Hippocampal formation (tissue), 2 donors: ENCODE measurements at regions not wholly inside any gene's neighbourhood (a gene's known extent, or its start where the extent isn't known, plus 50 kb on each side); places are given as distances from the start of the nearest gene placed in this dataset.

Source experiments
- DNase-seq, 2 donors: peaks; one replicate each; lab custom pipeline; 2025; lab: John Stamatoyannopoulos, UW

DNA sequence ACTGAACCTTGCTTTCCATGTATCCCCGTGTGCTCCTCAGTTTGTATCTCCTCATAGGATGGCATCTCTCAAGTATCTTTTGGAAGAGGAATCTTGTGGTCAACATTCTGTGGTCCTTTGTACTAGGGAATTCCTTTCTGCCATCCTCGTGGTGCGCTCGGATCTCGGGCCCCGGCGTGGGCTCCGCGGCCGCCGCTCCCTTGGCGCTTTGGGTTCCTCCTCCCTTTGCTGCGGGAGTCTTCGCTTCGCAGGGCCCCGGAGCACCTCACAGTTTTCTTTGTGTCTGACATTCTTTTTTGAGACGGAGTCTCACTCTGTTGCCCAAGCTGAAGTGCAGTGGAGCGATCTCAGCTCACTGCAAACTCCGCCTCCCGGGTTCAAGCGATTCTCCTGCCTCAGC, 264.7 kb downstream of the IRS2 start:
- no peak for DNase-seq

DNA sequence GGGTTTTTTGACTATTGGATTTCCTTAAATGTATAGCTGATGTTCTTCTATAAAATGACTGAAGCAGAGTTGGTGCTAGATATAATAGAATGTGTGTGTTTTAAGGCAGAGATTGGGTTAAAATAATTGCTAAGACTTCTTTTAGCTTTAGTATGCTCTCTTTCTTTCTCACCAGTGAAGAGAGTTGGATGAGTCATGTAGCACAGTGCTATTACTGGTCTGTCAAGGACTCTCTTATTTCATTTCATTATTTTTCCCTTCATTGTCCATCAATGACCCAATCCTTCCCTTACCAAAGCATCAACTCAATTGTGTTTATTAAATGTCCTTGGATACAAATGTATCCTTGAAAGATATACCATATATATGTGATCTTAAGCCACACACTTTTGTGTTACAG, 268.9 kb downstream of the IRS2 start:
- no peak for DNase-seq

DNA sequence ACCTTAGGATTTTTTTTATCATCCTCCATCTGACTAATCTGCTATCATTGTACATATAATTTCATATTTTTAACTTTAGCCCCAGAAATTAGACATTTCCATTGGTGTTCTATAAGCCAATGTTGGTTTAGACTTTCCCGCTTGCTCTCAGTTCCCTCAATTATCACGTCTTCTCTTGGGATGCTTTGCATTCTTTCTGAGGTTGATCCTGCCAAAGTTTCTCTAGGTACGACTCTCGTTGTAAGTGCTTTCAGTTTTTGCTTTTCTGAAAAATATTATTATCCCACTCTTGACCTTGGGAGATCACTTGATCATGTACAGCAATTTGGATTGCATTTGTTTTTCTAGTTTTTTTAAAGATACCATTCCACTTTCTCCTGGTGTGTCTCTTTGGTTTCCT, 270.2 kb downstream of the IRS2 start:
- no peak for DNase-seq

DNA sequence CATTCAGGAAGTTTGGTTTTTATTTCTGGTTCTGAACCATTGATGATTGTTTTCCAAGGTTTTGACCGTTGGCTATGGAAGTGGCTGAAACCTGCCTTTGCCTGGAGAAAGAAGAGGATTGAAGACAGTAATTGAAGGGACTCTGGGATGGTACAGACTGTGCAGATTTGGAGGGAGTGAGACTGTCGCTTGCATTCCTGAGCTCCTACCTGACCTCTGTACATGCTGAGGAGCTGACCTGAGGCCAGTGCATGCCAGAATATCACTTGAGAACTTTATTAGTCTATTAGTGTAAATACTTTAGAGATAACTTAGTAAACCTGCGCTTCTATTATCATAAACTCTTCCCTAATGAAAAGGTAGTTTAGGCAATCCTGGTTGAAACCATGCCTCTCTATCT, 276.4 kb downstream of the IRS2 start:
- no peak for DNase-seq

DNA sequence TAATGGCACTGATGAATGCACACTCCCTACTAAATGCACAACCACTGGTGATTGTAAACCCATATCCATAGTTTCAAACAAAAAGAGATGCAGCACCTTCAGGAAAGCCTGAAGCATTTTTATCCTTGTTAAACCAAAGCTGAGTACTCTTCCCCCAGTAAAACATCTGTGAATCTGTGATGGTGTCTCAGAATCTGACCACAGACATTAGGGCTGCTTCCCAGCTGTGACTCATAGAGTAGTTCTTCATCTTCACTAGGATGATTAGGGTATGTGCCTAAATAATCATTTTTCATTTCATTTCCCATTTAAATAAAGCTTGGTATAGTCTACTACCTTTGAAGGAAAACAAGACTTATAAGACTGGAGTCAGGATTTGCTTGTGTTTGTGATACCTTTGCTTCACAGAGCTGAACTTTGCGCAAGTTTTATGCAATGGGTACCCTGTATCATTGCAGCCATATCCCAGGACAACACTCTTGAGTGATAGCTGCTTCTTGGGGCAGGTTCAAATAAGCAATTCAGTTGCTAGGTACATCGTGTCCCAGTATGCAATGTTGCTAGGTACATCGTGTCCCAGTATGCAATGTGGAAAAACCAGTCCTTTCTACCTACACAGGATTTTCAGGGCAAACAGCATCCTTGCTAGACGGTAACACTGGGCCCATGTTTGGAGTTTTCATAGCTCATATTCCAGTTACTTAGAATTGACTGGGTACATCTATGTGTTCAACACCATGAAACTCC, 277.1 kb downstream of the IRS2 start:
- DNase-seq: no peak

DNA sequence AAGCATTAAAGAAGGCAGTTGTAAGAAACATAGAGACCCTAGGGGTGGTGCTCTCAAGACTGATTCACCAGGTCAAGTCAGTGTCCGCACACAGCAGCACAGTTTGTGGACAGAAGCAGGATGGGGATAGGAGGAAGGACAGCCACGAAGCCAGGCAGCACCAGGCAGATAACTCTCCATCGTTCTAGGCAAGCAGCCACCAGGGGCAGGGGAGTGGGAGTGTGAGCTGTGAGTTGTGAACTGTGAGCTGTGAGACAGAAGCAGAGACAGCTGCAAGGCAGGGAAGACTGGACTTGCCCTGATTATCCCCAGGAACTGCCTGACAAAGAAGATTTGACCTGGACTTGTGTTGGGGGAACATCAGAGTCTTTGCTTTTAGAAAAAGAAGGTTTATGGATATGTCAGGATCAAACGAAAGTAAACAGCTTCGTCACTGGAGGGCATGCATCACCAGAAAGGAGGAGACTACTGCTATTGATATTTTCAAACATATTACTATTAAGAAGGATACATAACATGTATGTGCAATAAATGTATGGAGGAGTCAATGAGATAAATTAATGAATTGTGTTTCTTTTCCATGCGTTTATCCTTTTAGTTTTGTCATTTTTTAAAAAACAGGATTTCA, 286.1 kb downstream of the IRS2 start:
- no peak for DNase-seq

DNA sequence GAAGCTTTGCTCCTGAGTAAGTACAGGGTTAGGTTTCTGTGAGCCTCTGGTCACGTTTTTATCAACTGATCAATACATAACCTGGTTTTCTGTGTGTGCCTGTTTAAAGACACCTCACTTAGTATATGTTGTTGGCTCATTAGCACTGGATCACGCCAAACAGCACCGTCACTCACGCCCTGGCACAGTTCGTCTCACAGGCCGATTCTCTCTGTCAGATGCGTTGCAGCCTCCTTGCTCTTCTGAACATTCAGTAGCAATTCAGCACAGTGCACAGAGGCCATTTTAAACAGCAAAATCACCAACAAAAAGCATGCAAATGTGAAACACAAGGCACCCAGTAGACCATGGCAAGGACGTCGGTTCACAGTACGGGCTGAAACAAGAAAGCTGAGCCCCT, 288.5 kb downstream of the IRS2 start:
- DNase-seq: no peak

DNA sequence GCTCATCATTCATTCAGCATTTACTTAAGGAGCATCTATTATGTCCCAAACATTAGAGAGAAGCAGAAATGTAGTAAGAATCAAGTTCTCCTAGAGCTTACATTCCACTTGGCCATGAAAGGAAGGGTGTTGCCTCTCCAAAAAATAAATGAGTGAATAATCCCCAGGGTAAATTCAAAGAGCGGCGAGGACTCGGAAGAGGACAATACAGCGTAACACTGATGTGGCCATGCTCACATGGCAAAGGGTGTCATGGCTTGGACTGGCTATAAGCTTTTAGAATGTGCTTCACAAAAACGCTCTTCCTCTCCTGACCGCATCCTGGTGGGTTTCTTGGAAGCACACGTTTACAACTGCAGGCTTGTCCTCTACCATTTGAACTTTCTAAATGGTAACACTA, 290.2 kb downstream of the IRS2 start:
- no peak for DNase-seq

DNA sequence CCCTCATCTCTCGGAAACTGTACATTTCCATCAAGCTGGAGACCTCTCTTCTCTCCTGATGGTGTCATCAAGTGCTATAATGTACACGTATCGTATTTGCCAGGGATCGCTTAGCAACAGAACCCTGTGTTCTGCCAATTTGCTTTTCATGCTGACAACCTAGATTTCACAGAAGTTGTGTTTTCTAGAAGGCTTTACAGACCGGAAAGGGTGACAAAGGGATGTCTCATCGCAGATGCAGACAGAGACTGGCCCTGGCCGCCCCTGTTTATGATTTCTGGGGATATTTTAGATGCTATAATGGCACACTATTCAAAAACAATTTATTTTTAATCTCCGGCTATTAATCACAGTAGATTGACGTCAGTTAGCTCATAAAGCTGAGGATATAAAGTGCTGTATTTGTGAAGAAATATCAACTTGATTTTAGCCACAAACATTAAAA, 291.4 kb downstream of the IRS2 start:
- DNase-seq: no peak

DNA sequence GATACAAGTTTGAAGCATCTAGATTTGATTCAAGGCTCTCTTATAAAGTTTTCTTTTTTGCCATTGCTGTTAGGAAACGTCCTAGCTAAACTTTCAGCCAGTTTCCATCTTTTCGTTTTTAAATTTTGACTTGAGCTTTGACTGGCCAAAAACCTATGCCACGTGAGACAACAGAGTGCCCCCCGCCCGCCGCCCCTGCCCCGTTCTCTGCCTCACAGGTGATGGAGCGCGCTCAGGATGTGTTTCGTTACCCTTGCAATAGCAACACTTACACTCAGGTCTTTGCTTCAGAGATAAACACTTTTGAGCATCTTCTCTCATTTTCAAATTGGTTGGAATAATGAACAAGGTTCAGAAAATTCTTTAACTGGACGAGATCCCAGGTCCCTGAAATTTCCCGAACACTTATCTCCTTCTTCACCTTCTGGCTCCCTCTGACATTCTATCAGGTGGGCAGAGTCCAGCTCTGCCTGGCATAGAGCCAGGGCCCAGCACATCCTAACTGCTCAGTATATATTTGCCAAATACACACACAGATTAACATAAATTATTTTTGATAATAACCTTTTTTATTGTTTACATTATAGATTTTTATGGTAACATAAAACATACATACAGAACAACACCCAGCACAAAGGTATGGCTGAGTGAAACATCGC, 301.1 kb downstream of the IRS2 start:
- DNase-seq: no peak

DNA sequence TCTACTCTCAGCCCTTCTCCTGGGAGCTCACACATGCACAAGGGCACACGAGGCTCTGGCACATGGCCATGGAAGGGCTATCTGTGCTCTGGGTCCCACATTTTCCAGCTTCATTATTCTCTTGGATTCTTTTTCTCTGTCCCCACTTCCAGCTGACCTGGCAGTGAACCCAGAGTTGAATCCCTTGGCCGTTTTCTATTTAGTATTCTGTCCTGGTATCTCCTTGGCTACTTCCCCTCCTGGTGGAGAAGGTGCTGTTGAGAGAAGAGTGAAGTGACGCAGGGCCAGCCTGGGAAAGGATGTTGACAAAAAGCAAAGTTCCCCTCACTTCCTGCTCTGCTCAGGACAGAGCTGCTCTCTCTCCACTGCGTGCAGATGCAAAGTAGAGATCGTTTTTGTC, 303.1 kb downstream of the IRS2 start:
- peak in 1 of 2 donors; percentile 4 for DNase-seq

DNA sequence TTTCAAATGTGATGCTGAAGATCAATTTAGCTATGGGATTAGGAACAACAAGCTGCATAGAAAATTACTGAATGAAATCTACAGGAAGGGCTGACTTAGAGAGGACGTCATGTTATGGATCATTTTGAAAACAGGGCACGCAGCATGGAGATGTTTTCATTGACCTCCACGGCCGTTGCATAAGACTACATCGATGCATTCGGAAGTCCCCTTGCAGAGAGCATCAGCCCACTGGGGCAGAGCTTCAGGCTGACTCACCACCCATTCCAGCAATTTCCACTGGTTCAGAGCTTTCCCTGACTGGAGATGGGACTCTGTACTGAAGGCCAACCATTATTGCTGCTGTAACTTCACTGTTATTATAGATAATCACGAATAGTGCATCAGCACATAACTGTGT, 305.3 kb downstream of the IRS2 start:
- DNase-seq: no peak

DNA sequence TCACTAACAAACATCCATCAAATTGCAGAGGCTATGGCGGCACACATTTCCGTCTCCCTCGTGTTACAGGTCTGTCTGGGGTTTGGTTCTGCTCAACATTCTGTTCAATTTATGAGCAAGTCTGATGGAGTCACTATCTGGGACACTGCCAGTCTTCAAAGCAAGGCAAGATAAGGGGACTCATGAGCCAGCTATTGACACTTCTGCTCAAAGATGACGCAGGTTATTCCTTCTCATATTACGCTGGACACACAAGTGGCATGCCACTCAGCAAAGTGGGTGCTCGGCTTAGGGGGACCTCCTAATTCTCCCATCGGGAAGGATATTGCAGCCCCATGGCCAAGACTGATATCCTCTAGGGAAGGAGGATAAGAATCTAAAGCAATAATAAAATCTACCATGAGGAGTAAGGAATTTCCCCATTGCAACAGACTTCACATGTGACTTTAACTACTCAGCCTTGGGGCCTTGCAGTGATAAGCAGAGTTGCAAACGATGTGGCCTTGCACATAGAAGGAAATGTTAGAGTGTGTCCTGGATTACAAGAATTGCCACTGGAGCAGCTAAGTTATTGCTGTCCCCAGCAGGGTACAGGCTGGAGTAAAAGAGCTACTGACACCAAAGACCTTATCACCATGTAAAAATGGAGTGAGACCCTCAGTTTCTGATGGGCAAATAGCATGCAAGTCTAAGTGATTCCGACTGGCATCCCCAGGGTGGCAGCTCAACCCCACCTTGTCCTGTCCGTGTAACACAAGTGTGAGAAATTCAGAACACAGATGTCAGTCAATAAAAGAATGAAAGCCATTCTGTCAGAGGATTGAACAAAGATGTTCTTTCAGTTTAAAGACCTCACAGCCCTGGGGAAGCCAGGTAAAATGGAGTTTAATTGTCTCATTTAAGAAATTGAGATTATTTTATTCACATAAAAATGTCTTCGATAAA, 306.1 kb downstream of the IRS2 start:
- DNase-seq: no peak

DNA sequence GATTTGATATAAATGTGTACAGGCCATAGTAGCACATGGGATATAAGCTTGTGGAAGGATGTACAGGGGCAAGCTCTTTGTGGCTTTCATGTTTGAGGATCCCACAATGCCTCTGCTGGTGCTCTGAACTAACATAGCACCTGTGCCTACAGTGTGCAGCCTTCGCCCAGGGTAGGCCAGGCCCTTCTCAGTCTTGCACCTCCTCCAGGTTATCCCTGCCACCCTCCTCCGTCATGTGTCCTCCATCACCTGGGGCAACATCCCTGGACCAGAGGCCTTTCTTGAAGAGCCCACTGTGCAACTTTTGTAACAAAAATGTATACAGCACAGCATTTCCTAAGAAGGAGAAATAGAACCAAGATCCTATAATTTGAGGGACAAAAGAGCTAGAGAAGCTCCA, 306.8 kb downstream of the IRS2 start:
- no peak for DNase-seq

DNA sequence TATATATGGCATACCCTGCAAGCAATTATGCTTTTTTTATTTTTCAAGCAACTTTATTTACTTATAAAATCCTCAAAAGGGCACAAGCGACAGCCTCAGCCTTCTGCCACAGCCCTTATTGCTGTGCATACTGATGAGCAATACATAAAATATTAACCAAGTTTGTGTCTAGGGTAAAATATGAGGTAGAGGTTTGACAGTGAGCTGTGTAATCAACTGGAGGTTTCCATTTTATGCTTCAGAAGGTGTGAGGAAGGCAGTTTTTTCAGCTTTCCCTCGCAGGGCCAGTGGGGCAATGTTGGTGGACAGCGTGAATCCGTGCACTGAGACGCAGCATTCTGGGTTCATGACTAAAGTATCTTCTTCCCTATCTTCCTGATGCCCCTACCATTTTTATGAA, 310.4 kb downstream of the IRS2 start:
- DNase-seq: no peak

DNA sequence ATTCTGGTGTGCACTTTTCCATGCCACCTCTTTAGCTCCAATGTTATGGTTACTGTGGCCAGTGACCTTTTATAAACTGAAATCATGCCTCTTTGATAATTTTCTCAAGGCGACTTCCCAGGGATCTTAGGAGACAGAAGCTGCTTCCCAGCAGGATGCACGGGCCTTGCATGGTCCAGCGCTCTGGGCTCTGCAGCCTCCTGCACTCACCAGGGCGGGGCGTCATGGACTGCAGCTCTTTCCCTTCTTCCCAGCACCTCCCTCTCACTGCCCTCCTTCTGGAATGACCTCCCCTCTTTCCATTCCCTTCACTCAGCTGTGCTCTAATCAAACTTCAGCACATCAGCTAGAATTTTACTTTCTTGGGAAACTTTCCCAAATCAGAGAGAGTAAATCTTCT, 318.3 kb downstream of the IRS2 start:
- no peak for DNase-seq

DNA sequence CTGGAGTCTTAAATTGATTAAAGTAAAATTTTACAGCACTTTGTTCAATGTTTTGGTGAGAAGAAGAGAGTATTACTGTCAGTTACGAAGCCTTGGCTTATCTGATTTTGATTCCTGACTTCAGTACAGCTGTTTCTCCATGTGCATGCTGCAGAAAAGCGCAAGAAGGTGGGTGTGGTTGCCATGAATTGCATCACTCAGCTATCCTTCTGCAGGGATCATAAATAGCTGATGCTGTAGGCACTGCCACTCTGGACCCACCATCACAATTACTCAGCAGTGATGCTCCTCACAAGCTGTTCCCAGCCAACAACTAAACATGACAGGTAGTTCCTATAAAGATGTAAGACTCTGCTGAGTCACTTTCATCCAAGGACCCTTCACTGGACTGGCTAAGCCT, 321.2 kb downstream of the IRS2 start:
- no peak for DNase-seq

DNA sequence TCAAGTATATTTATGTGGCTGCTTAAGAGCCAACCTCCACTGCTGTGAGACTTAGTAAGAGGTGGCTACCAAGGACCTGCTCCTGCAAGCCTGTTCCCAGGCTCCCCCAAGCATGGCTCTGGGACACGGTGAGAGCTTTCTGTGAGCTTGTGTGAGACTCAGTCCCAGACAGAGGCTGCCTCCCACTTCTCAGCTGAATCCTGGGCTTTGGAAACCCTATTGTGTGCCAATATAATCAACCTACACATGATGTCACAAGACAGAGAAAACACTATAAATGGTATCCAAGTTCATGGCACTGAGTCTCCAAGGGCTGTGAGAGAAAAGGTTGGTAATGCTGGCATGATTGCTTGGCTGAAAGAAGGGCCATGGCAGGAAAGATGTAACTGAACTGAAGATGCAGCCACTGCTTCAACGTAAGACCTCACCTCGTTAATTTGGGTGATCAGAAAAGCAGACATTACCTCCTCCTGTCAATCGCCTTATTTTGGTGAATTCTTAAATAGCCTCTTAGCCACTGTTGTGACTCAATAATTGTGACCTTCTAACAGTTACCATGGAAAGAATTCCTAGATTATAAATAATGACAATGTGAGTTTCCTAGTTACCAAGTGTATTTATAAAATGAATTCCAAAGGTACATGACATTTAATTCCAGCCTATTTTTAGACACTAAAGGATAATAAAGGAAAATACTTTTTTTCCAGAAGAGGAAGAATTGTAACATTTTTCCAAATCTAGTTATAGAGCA, 332.0 kb downstream of the IRS2 start:
- no peak for DNase-seq

DNA sequence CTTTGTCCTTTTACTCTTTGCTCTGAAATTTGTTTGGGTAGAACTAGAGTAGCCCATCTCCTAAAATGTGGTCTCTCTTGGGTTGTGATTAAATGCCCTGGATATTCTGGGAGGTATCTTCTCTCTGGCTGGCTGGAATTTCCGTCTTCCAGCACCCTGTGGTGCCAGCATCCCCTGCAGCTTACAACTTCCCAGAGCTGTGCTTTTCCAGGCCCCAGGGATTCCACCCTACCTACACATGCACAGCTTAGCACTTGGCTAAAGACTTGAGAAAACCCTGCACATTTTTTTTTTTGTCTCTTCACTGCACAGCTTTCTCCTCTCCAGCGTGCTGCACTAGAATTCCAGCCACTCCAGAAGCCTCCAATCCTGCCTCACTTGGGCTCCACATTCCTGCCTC, 334.7 kb downstream of the IRS2 start:
- DNase-seq: no peak

DNA sequence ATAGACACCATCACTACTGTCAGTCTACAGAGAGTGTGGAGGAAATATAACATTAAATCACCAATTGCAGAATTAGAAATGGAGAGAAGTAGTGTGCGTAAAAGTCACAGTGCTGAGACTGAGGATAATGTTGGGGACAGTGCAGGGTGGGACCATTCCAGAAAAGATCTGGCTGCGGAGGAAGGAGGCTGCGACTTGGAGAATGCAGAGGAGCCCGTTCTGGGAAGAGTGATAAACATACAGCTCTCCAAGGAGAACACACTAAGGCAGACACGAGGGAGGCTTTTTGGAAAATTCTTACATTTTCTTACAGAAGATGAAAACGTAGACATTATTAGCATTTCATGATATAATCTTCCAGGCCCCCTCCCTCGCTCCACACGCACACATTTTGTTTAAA, 337.8 kb downstream of the IRS2 start:
- DNase-seq: no peak

DNA sequence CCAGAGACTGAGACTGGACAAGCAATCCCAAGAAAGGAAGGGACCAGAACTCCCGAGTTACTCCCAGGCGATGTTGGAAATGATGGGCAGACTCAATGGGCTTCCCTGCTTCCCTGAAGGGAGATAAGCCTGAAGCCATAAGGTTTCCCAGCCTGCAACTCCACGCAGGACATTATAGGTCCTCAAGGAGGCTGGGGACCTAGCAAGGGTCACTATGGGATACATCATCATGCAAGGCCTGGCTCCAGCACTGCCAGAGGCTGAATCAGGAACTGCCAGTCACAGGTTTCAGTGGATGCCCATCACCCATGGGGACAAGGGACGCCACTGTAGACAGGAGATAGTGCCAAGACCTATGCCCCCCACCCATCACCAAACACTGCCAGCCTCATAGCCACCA, 338.7 kb downstream of the IRS2 start:
- no peak for DNase-seq

DNA sequence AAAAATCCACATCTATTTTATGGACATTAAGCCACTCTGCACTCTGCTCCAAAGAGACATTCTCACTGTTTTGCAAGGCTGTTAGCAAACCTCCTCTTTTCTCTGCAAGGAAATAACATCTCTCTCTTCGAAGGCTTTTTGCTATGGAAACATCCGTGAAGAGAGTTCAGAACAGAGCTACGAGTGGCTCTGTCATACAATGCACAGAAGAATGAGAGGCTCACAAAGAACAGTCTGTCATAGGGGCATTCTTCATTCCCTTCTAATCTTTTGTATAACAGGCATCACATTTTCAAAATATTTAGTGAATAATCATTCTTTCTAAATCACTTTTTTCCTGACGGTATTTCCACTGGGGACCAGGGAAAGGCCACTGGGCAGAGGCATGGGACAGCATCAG, 346.1 kb downstream of the IRS2 start:
- DNase-seq: no peak
